GM12878 (cell line): ENCODE measurements at regions not wholly inside any gene's neighbourhood (a gene's known extent, or its start where the extent isn't known, plus 50 kb on each side); places are given as distances from the start of the nearest gene placed in this dataset.

Experiments used
- ATAC-seq: fragments of 200-7000 bp; cut with Tn5 transposase; 3 replicates; pipeline ENCODE4 v1.9.1; 2020; ENCODE audit warnings: mild to moderate bottlenecking, moderate library complexity
- BruUV-seq: library from RNA; stranded (reverse); fragments of 400-500 nt; replicated peaks from 2 replicates; lab custom pipeline; 2021; lab: Mats Ljungman, UMichigan
- CTCF ChIA-PET: fragments of 300-600 bp; sonication (Branson Sonifier 250); formaldehyde crosslinking; extraction: SDS; loops from one replicate; lab custom pipeline; 2021; ENCODE audit warnings: inconsistent platforms; lab: Yijun Ruan, JAX
- POLR2A ChIA-PET: fragments of 350-600 bp; formaldehyde crosslinking; extraction: SDS; loops from one replicate; lab custom pipeline; 2021; ENCODE audit warnings: inconsistent platforms; lab: Charles Lee
- RAD21 ChIA-PET: fragments of 300-600 bp; sonication (Branson Sonifier 250); formaldehyde crosslinking; loops from one replicate; lab custom pipeline; 2023; ENCODE audit warnings: antibody characterized with exemption; ENCODE audit not compliant: unreplicated experiment; lab: Charles Lee
- SMC1A ChIA-PET: fragments of 300-600 bp; sonication (Branson Sonifier 250); formaldehyde crosslinking; loops from one replicate; lab custom pipeline; 2023; ENCODE audit not compliant: unreplicated experiment, uncharacterized antibody; lab: Charles Lee
- DNase-seq: peaks from one replicate; pipeline ENCODE4 v3.0.0-alpha.2; 2011; ENCODE audit warnings: low read depth, low spot score
- FAIRE-seq: peaks from 3 replicates; lab custom pipeline; 2011; peaks lifted over from hg19 to GRCh38; lab: Jason Lieb, UNC
- H2AFZ ChIP-seq: 2 replicates; pipeline ENCODE4 v1.6.0; 2011; ENCODE audit warnings: low read depth, low read length, control low read depth; ENCODE audit not compliant: control insufficient read depth
- H3K27ac ChIP-seq: 2 replicates; pipeline ENCODE4 v1.5.1; 2011; ENCODE audit warnings: control low read depth; ENCODE audit not compliant: control insufficient read depth, insufficient read depth
- H3K27me3 ChIP-seq, 2 experiments: replicated peaks in 1 of 2; 2 replicates each; pipeline versions ENCODE4 v1.6.0 to v1.6.1; 2011; ENCODE audit warnings: low read length in 1 of 2; ENCODE audit not compliant: control insufficient read depth in 2 of 2, insufficient read depth in 2 of 2
- H3K36me3 ChIP-seq, 2 experiments: 2 replicates each; pipeline ENCODE4 v1.5.1; 2011; ENCODE audit warnings: low read length in 1 of 2; ENCODE audit not compliant: control insufficient read depth in 2 of 2, insufficient read depth in 2 of 2
- H3K4me1 ChIP-seq: 2 replicates; pipeline ENCODE4 v1.6.1; 2011; ENCODE audit warnings: mild to moderate bottlenecking, low read length, moderate library complexity, mixed read lengths; ENCODE audit not compliant: control insufficient read depth, insufficient read depth
- H3K4me2 ChIP-seq: 2 replicates; pipeline ENCODE4 v1.6.0; 2011; ENCODE audit warnings: control low read depth; ENCODE audit not compliant: control insufficient read depth, insufficient read depth
- H3K4me3 ChIP-seq: fragments of 200-600 bp; sonication (generic); 2 replicates; pipeline ENCODE4 v1.5.1; 2016
- H3K79me2 ChIP-seq: 2 replicates; pipeline ENCODE4 v1.6.0; 2011; ENCODE audit warnings: low read length; ENCODE audit not compliant: control insufficient read depth, insufficient read depth
- H3K9ac ChIP-seq: 2 replicates; pipeline ENCODE4 v1.8.0; 2011; ENCODE audit warnings: low read length, control low read depth, mixed read lengths; ENCODE audit not compliant: control insufficient read depth, insufficient read depth
- H3K9me3 ChIP-seq: replicated peaks from 3 replicates; pipeline ENCODE4 v1.5.1; 2011; ENCODE audit warnings: mild to moderate bottlenecking, low read length; ENCODE audit not compliant: control insufficient read depth, insufficient read depth
- H4K20me1 ChIP-seq: 2 replicates; pipeline ENCODE4 v1.6.0; 2011; ENCODE audit not compliant: control insufficient read depth, insufficient read depth
- BACH1 ChIP-seq: fragments of 450-650 bp; IDR thresholded peaks from 2 replicates; pipeline ENCODE4 v1.6.1; 2017; ENCODE audit warnings: mild to moderate bottlenecking, borderline replicate concordance
- BHLHE40 ChIP-seq, 2 experiments: fragments of 450-650 bp in 1 of 2; IDR thresholded peaks; 2 replicates each; pipeline ENCODE4 v1.6.1; 2011 to 2017; ENCODE audit warnings: low read depth in 2 of 2, borderline replicate concordance in 1 of 2, improper control_type of control experiment in 1 of 2, low read length in 1 of 2, mild to moderate bottlenecking in 1 of 2
- CEBPB ChIP-seq, 2 experiments: fragments of 150-350 bp in 1 of 2; IDR thresholded peaks; 2 replicates each; pipeline ENCODE4 v1.6.1; 2012 to 2014; ENCODE audit warnings: low read depth in 2 of 2, low read length in 2 of 2, borderline replicate concordance in 1 of 2, inconsistent platforms in 1 of 2
- EP300 ChIP-seq, 2 experiments: fragments of 150-350 bp in 1 of 2; IDR thresholded peaks; 2 replicates each; pipeline ENCODE4 v1.6.1; 2011 to 2012; ENCODE audit warnings: low read depth in 2 of 2, low read length in 2 of 2, borderline replicate concordance in 1 of 2, improper control_type of control experiment in 1 of 2, inconsistent platforms in 1 of 2; ENCODE audit not compliant: control insufficient read depth in 1 of 2
- IKZF1 ChIP-seq: fragments of 450-650 bp; conservative IDR thresholded peaks from 2 replicates; pipeline ENCODE4 v1.6.1; 2017; ENCODE audit warnings: antibody characterized with exemption, mild to moderate bottlenecking
- IKZF2 ChIP-seq, 2 experiments: fragments of 450-650 bp; IDR thresholded peaks; 2 replicates each; pipeline ENCODE4 v1.6.1; 2017; ENCODE audit warnings: mild to moderate bottlenecking in 2 of 2, moderate library complexity in 2 of 2
- JUNB ChIP-seq: IDR thresholded peaks from 2 replicates; pipeline ENCODE4 v1.6.1; 2016; ENCODE audit warnings: antibody characterized with exemption, mild to moderate bottlenecking
- MTA2 ChIP-seq: fragments of 450-650 bp; IDR thresholded peaks from 2 replicates; pipeline ENCODE4 v1.6.1; 2016; ENCODE audit warnings: low read depth, mild to moderate bottlenecking, moderate library complexity
- NFIC ChIP-seq: IDR thresholded peaks from 2 replicates; pipeline ENCODE4 v1.6.1; 2012; ENCODE audit warnings: low read depth, mild to moderate bottlenecking, inconsistent platforms, low read length, moderate library complexity
- PKNOX1 ChIP-seq: fragments of 450-650 bp; IDR thresholded peaks from 2 replicates; pipeline ENCODE4 v1.6.1; 2016; ENCODE audit warnings: mild to moderate bottlenecking
- RB1 ChIP-seq: fragments of 450-650 bp; formaldehyde crosslinking; IDR thresholded peaks from 2 replicates; pipeline ENCODE4 v1.6.1; 2017; ENCODE audit warnings: mild to moderate bottlenecking, borderline replicate concordance
- SP1 ChIP-seq: IDR thresholded peaks from one replicate; pipeline ENCODE4 v1.6.1; 2011; ENCODE audit warnings: low read depth, low read length
- SUZ12 ChIP-seq: fragments of 200-600 bp; sonication (generic); IDR thresholded peaks from one replicate; pipeline ENCODE4 v1.6.1; 2018; ENCODE audit warnings: antibody characterized with exemption, mild to moderate bottlenecking; ENCODE audit not compliant: unreplicated experiment
- TCF12 ChIP-seq: IDR thresholded peaks from 2 replicates; pipeline ENCODE4 v1.6.1; 2011; ENCODE audit warnings: low read depth, mild to moderate bottlenecking, low read length
- ZNF622 ChIP-seq: fragments of 450-650 bp; IDR thresholded peaks from 2 replicates; pipeline ENCODE4 v1.6.1; 2017; ENCODE audit warnings: mild to moderate bottlenecking, inconsistent platforms
- WGBS: methylation state at CpG from one replicate; pipeline ENCODE4 v1.1.6; 2016; ENCODE audit warnings: low lambda C conversion rate; ENCODE audit not compliant: insufficient replicate concordance, insufficient coverage; ENCODE audit errors: missing lambda C conversion rate; 5-methylcytosine and 5-hydroxymethylcytosine counted together
- in situ Hi-C: fragments of 300-500 bp; cut with MboI; formaldehyde crosslinking; loops from 9 replicates; pipeline ENCODE4 v1.14.3; 2018; ENCODE audit warnings: mixed read lengths
- intact Hi-C: fragments of 100-400 bp; cut with micrococcal nuclease; formaldehyde crosslinking; loops from one replicate; pipeline ENCODE4 v1.14.2; 2022; ENCODE audit not compliant: unreplicated experiment
- TF ChIP-seq, protein P1 (sequence below): IDR thresholded peaks from 2 replicates; pipeline ENCODE4 v1.6.1; 2012; ENCODE audit warnings: low read depth, low read length, improper control_type of control experiment
- TF ChIP-seq, protein P2 (sequence below): fragments of 150-350 bp; IDR thresholded peaks from 2 replicates; pipeline ENCODE4 v1.6.1; 2016; ENCODE audit warnings: low read depth, low read length
- TF ChIP-seq, protein P3 (sequence below): IDR thresholded peaks from 2 replicates; pipeline ENCODE4 v1.6.1; 2011; ENCODE audit warnings: low read depth, mild to moderate bottlenecking, low read length, moderate library complexity, borderline replicate concordance; ENCODE audit errors: extremely low read depth

DNA sequence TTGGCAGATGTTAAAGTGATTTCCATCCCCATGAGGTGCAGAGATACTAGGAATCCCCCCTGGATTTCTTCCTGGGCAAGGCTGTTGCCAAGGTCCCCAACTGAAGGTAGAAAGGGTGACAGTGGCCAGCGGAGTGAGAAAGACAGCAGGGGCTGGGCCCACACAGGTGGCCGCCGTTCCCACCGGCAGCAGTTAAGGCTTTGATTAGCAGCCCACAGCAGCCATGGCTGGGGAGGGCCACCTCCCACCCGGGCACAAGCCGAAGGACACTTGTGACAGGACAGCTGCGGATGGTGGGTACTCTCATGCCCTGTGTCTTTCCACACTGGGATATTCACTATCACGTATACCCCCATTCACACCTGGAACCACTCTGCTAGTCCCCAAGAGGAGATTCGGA, 63.9 kb upstream of the CDYL start:
- RAD21 ChIA-PET, result no interaction called here
- Histone ChIP-seq H3K36me3 (no peaks in the 10 kb centered on the region), H3K4me3 (no peak overlapping the region), H3K27ac (no peak overlapping the region), H4K20me1 (no peaks in the 10 kb centered on the region), H3K27me3 (no peaks in the 10 kb centered on the region), H3K4me2 (no peak overlapping the region), H3K9me3 (no peaks in the 10 kb centered on the region), H3K9ac (no peak overlapping the region), H3K4me1 (no peaks in the 10 kb centered on the region), H3K79me2 (no peaks in the 10 kb centered on the region), H2AFZ (no peak overlapping the region)
- CTCF ChIA-PET, result no interaction called here
- FAIRE-seq (no peak), ATAC-seq (no peak), DNase-seq (no peak)
- POLR2A ChIA-PET, result no interaction called here
- TF ChIP-seq TCF12, result no peak
- no peak for TF ChIP-seq SUZ12
- TF ChIP-seq, protein P1, sequence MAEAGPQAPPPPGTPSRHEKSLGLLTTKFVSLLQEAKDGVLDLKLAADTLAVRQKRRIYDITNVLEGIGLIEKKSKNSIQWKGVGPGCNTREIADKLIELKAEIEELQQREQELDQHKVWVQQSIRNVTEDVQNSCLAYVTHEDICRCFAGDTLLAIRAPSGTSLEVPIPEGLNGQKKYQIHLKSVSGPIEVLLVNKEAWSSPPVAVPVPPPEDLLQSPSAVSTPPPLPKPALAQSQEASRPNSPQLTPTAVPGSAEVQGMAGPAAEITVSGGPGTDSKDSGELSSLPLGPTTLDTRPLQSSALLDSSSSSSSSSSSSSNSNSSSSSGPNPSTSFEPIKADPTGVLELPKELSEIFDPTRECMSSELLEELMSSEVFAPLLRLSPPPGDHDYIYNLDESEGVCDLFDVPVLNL, result no peak
- no peak for TF ChIP-seq IKZF2 (IDR thresholded peaks at IDR 0.05)
- TF ChIP-seq ZNF622, result no peak
- TF ChIP-seq, protein P2, sequence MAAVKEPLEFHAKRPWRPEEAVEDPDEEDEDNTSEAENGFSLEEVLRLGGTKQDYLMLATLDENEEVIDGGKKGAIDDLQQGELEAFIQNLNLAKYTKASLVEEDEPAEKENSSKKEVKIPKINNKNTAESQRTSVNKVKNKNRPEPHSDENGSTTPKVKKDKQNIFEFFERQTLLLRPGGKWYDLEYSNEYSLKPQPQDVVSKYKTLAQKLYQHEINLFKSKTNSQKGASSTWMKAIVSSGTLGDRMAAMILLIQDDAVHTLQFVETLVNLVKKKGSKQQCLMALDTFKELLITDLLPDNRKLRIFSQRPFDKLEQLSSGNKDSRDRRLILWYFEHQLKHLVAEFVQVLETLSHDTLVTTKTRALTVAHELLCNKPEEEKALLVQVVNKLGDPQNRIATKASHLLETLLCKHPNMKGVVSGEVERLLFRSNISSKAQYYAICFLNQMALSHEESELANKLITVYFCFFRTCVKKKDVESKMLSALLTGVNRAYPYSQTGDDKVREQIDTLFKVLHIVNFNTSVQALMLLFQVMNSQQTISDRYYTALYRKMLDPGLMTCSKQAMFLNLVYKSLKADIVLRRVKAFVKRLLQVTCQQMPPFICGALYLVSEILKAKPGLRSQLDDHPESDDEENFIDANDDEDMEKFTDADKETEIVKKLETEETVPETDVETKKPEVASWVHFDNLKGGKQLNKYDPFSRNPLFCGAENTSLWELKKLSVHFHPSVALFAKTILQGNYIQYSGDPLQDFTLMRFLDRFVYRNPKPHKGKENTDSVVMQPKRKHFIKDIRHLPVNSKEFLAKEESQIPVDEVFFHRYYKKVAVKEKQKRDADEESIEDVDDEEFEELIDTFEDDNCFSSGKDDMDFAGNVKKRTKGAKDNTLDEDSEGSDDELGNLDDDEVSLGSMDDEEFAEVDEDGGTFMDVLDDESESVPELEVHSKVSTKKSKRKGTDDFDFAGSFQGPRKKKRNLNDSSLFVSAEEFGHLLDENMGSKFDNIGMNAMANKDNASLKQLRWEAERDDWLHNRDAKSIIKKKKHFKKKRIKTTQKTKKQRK, result no peak
- TF ChIP-seq RB1, result no peak
- TF ChIP-seq BACH1, result no peak
- no peak for TF ChIP-seq IKZF1
- no peak for TF ChIP-seq MTA2
- no peak for TF ChIP-seq SP1
- no peak for TF ChIP-seq EP300 (IDR thresholded peaks at IDR 0.05; ENCODE audit: borderline replicate concordance in 1 of 2, control insufficient read depth in 1 of 2, low read depth in 2 of 2, low read length in 2 of 2)
- no peak for TF ChIP-seq JUNB
- TF ChIP-seq PKNOX1, result no peak
- no peak for TF ChIP-seq BHLHE40 (IDR thresholded peaks at IDR 0.05; ENCODE audit: borderline replicate concordance in 1 of 2, low read depth in 2 of 2, low read length in 1 of 2)
- no peak for TF ChIP-seq CEBPB (IDR thresholded peaks at IDR 0.05; ENCODE audit: borderline replicate concordance in 1 of 2, low read depth in 2 of 2, low read length in 2 of 2)
- no peak for TF ChIP-seq NFIC
- TF ChIP-seq, protein P3, sequence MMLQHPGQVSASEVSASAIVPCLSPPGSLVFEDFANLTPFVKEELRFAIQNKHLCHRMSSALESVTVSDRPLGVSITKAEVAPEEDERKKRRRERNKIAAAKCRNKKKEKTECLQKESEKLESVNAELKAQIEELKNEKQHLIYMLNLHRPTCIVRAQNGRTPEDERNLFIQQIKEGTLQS, result no peak
- no TSS peak for BruUV-seq
- in situ Hi-C loops, result no loop called here
- WGBS, result 59% methylated on average over 9 of the region's 9 CpGs
- intact Hi-C loops, result no loop called here
- SMC1A ChIA-PET, result no interaction called here
